ENCODE measurements at regions not wholly inside any gene's neighbourhood (a gene's known extent, or its start where the extent isn't known, plus 50 kb on each side); places are given as distances from the start of the nearest gene placed in this dataset.
"Not testable (repeated sequence)": the region's sequence is repeated elsewhere in the genome, so short reads cannot be mapped to it uniquely, and the experiment has no call there.

DNA sequence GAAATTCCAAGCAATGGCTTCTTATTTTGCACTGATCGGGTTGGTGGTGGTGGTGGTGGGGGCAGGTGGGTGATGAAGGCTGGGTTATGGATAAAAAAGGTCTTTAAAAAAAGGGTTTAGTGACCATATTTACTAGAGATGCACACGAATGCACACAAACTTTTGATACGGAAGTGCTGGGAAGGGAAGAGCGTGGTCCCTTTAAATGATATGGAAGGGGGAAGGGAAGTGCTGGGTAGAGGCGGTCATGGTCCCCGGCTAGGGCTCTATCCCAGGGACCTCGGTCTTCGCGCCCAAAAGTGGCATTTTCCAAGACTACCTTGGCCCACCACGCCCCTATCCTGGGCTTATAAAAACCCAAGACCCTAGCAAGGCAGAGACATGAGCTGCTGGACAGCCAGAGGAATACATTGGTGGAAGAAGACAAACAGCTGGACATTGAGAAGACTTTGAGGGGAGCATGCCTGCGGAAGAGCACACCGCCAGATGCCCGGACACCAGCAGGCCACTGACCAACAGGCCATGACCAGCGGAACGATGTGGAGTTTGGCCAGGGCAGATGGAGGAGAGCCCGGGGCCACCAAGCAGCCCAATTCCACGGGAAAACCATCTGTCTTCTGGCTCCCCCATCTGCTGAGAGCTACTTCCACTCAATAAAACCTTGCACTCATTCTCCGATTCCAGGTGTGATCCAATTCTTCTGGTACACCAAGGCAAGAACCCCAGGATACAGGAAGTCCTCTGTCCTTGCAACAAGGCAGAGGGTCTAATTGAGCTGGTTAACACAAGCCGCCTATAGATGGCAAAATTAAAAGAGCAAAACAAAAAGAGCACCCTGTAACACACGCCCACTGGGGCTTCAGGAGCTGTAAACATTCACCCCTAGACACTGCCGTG lies 1720.2 kb downstream of the MRPL39 start:
- DNase-seq (ENCODE audit: low spot score), result no peak

DNA sequence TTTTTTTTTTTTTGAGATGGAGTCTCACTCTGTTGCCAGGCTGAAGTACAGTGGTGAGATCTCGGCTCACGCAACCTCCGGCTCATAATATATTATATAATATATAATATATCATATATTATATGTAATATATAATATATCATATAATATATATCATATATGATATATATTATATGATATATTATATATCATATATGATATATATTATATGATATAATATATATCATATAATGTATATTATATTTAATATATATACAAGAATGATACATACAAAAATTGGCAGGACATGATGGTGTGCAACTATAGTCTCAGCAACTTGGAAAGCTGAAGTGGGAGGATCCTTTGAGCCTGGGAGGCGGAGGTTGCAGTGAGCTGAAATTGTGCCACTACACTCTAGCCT lies 1725.5 kb downstream of the MRPL39 start:
- no peak for DNase-seq (ENCODE audit: low spot score)

DNA sequence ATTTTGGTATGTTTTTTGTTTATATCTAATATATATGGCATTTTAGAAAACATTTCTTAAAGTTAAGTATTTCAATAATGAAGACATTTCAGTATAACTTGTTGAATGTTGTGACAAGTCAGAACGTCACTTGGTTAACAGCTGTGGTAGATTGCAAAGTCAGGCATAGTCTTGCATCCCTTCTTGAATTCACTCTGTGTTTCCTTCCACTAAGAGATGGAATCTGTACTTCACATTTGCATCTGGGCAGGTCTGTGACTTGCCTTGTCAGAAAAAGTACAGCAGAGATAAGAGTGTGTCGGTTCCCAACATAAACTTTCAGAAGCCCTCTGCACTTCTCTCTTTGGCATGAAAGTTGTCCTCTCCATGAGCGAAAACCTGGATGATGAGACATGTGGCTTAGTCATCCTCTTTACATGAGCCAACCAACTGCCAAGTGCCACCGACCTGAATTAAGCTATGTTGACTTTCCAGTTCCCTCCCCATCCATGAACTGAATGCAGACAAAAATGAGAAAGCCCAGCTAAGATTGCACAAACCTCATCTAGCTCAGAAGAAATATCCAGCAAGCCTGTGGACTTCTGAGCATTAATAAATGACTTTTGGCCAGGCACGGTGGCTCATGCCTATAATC lies 1730.2 kb downstream of the MRPL39 start:
- no peak for DNase-seq (ENCODE audit: low spot score)

DNA sequence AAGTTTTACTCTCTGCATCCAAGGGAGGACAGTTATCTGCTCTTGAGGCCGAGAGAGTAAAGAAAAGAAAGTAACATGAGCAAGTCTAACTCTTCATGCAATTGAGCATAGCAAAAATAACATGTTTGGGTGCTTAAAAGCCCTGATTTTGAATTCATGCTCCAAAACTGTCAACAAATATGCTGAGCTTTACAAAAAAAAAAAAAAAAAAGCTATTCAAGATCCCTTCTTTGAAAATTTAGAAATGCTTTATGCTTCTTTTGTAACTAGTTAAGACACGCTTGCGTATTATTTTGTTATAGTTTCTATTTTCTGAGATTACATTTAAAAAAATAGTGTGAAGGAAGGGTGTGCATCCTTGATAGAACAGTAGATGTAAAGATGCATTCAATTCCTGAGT lies 1733.0 kb downstream of the MRPL39 start:
- DNase-seq (ENCODE audit: low spot score), result no peak

DNA sequence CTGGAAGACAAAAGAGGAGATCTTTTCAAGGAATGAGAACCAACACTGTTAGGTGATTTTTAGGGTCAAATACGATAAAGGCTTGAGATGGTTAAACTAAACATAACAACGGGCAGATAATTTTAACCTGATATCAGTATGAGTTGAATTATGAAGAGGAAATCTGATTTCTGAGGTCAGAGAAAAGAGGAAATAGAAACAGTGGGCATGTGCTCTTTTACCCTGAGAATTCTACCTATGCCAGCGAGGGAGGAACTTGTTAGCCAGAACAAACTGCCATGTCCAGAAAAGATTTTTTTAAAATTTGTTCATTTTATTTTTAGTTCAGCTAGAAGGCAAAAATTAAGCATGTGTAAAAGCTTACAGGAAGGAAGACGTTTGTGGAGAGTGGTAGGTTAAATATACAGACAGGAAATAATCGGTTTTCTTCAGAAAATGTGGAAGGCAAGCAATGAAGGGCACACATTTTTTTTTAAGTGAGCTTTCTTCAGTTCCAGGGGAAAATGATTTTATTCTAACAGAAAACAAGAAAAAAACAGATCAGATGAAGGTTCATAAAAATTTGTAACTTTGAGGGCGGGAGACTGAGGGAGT lies 1745.3 kb downstream of the MRPL39 start:
- DNase-seq (ENCODE audit: low spot score), result no peak

DNA sequence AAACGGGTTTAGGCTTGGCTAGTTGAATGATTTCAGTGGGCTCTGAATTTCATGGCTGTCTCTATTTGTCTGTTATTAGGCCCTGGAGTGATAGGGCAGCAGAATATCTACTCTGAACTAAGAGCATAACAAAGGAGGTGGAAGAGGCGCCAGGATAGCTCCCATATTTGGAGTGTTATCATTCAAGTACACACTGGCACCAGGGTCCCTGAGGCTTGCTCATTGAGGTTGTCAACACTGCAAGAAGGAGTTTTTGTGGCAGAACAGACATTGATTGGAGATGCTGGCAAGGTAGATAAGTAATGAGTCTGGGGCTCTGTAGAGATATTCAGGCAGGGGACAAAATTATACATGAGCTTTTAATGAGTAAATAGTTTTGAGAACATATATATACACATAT lies 1748.4 kb downstream of the MRPL39 start:
- DNase-seq (ENCODE audit: low spot score), result no peak

DNA sequence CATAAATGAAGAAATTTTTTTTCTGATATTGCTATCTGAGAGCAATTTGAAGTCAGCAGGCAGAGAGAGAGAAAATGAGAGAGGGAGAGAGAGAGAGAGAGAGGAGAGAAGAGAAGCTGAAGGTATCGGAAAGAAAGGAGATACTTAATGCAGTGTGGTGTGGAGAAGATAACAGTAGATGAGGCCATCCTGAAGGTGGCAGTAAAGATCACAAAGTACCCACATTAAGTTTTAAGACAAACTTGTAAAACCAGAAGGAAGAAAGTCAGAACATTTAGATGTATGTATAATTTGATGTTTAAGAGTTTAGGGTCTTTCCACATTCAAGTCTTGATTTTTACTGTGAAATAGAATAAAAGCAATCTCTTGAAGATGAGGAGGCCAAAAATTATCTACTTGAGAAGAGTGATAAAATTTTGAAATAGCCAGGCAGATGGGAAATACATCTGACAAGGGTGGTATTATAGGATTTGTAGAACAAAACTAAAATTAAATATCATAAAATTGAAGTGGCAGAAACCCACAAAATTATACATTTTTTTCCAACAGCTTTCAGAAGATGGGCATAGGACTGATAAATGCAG lies 1753.4 kb downstream of the MRPL39 start:
- DNase-seq (ENCODE audit: low spot score), result peak; percentile 48

DNA sequence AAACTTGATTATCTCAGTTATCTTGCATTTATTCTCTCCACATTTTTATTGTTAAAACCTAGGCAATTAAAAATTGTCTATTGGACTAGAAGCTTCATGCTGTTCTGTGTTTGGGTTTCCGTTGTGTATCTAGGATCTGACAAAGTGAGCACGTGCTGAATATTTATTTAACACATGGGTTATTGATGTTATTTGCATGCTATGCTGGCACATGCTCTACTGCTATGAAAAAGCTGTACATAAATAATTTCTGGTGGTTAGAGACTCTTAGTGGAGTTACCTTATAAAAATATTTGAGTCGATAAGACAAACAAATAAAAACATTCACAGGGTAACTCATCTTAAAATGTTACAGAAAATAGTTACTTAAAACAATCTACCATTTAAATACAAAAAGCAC lies 1769.7 kb downstream of the MRPL39 start:
- DNase-seq (ENCODE audit: low spot score), result no peak

DNA sequence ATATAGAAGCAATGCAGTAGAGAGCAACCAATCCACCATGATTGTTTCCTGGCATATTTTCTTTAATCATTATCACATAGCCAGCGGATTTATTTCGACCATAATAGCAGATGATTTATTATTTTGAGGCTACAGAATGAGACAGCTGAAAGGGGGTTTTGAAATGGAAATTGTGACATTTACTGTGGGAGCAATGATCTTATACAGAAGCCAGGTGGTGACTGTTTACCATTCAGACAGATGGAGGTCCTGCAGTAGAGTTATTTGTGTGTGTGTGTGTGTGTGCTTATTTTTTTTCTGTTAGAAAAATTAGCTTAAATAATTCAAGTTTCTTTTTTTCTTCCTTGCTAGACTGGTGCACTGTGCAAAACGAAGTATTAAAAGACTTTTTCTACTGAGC lies 1784.5 kb downstream of the MRPL39 start:
- no peak for DNase-seq (ENCODE audit: low spot score)

DNA sequence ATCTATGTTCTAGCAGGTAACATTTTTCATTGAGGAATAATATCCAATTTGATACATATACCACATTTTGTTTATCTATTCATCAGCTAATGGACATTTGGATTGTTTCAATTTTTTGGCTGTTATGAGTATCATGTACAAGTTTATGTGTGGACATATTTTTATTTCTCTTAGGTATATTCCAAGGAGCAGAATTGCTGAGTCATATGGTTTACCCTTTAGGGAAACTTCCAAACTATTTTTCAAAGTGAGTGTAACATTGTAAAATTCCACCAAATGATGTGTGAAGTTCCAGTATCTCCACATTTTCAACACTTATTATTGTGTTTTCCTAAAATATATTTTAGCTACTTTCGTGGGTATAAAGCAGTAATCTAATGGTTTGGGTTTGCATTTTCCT lies 1789.9 kb downstream of the MRPL39 start:
- DNase-seq (ENCODE audit: low spot score), result no peak

DNA sequence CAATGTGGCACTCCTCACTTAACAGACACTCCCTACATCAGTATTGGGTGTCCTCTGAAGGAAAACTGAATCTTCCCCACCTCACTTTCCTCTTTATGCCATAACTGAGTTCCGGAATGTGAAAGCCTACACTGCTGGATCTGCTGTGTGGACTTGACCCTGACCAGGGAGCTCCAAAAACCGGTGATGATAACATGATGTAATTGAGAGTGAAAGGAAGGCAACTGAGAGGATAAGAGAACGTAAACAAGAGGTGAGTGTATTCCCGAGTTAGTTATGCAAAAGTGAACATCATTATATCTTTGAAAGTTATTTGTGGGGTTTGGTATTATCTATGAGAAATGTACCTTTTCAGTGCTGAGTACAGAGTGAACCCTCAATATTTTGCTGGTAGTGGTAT lies 1794.8 kb downstream of the MRPL39 start:
- no peak for DNase-seq (ENCODE audit: low spot score)

DNA sequence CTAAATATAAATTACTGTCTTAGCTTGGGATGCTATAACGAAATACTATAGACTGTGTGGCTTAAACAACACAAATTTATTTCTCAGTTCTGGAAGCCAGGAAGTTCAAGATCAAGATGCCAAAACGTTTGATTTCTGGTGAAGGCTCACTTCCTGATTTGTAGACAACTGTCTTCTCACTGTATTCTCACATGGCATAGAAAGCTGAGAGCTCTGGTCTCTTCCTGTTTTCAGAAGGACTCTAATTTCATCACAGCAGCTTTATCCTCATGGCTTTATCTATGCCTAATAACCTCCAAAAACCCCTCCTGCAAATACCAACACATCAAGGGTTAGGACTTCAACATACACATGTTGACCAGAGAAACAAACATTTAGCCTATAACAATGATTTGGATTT lies 1795.5 kb downstream of the MRPL39 start:
- DNase-seq (ENCODE audit: low spot score), result no peak

DNA sequence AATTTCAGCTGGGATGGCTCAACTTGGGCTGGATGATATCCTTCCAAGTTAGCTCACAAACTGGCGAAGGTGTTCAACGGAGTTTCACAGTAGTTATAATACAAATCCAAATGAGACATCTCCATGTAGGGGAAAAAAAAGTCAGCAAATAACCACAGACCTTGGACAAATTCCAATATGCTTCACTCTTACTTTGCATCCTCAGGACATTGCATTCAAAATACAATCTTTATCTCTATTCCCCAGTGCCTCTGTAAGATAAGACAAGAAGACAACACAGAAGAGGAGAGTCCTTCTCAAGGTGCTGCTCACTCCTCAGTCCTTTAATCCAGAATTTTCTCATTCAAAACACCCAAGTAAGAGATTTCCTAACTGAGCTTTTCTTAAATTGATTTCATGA lies 1797.7 kb downstream of the MRPL39 start:
- DNase-seq (ENCODE audit: low spot score), result no peak

DNA sequence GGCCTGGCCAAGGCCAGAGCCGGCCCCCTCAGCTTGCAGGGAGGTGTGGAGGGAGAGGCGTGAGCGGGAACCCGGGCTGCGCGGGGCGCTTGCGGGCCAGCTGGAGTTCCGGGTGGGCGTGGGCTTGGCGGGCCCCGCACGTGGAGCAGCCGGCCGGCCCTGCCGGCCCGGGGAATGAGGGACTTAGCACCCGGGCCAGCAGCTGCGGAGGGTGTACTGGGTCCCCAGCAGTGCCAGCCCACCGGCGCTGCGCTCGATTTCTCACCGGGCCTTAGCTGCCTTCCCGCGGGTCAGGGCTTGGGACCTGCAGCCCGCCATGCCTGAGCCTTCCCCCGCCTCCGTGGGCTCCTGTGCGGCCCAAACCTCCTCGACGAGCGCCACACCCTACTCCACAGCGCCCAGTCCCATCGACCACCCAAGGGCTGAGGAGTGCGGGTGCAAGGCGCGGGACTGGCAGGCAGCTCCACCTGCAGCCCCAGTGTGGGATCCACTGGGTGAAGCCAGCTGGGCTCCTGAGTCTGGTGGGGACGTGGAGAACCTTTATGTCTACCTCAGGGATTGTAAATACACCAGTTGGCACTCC lies 1800.2 kb downstream of the MRPL39 start:
- DNase-seq (ENCODE audit: low spot score), result not testable (repeated sequence)

DNA sequence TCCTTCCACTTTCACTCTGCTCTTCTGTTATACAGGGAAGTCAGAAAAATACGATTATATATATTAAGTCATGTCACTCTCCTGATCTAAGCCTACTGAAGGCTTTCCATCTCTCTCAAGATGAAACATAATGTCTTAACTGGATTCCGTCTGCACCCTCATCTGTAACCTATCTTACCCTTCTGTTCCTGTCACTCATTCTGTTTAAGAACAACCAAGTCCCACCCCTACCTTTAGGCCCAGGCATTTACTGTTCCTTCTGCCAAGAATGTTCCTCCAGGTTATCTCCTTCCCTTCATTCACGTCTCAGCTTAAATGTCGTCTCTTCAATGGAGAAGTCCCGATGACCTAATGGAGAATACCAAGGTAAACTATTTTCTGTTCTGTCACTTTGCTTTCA lies 1802.4 kb downstream of the MRPL39 start:
- no peak for DNase-seq (ENCODE audit: low spot score)

DNA sequence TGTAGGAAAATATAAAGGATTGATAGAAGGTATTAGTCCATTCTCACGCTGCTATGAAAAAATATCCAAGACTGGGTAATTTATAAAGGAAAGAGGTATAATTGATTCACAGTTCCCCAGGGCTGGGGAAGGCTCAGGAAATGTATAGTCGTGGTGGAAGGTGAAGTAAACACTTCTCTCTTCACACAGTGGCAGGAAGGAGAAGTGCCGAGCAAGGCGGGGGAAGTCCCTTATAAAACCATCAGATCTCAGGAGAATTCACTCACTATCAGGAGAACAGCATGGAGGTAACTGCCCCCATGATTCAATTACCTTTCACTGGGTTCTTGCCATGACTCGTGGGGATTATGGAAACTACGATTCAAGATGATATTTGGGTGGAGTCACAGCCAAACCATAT lies 1806.0 kb downstream of the MRPL39 start:
- DNase-seq (ENCODE audit: low spot score), result no peak

DNA sequence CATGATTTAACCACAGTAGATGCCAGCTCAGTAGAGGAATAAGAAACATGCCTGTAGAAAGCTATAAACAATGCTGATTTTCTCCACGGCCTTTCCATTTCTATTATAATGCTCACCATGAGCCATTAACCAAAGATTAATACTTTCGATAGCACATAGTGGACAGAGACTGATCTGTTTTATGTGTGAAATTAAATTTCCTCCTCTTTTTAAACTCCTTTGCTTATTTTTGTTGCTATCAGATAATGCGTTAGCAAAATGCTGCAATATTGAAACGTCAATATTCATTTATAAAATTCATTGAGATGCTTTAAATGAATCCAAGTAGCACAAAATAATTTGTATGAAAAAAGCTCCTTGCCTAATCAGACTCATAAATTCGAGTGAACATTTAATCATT lies 1807.9 kb downstream of the MRPL39 start:
- no peak for DNase-seq (ENCODE audit: low spot score)

DNA sequence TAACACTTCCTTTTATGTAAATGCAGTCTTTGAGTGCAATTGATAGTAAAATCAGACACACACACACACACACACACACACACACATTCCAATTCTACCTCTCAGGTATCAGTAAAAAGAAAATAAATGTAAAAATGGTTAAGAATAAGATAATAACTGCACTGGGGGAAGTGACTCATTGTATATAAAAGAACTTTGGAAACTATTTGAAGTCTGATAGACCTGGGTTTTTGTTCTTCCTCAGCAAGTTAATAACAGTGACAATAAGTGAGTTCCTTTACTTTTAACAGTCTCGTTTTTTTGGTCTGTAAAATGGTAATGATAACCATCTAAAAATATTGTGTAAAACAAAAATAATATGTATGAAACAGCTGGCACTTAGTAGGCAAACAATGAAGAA lies 1815.0 kb downstream of the MRPL39 start:
- no peak for DNase-seq (ENCODE audit: low spot score)

DNA sequence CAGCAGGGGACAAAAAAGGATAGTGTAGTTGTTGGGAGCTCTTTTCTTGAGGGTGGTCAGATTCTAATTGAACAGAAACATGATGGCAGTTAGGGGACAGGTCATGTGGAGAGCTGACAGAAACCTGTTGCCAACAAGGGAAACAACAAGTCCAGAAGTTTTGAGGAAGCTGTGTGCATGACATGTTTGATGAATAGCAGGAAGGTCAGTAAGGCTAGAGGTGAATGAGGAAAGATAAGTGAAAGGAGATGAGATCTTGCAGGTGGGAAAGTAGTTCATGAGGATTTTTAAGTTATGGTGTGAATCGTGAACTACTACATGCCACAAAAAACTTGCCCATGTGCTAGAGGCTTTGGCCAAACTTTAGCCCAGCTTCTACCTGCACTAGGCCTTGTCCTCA lies 1817.4 kb downstream of the MRPL39 start:
- no peak for DNase-seq (ENCODE audit: low spot score)

DNA sequence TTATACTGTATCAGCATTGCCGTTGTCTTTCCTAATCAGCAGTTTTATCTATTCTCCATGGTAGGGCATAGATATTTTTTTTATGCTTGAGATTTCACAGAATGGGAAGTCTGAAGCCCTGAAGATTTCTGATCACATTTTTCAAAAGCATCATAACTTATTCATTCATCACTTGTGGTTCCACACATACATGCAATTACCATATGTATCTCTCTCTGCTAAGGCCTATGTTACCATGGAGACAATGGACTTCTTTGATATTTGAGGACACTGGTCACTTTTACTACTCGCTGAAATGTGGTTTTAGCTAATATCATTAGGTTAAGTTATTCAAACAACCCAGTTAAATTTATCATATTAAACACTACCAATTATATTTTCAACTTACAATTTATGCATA lies 1827.0 kb downstream of the MRPL39 start:
- peak; percentile 9 for DNase-seq (ENCODE audit: low spot score)

DNA sequence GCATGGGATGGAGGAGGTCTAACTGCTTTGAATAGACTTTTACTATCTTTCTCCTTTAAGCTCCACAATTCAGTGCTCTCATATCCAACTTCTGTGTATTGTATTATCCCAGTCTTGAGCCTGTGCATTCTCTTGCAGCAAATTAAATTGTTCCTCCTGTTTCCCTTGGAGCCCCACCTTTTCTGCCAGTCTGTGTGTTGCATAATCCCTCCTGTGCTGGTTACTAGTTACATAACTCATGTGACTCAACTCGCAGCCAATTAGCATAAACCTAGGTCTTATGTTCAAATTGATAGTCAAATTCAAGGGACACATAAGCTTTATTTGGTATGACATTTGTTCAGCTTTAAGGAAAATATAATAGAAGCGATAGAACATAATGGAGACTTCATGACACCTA lies 1863.5 kb downstream of the MRPL39 start:
- no peak for DNase-seq (ENCODE audit: low spot score)

DNA sequence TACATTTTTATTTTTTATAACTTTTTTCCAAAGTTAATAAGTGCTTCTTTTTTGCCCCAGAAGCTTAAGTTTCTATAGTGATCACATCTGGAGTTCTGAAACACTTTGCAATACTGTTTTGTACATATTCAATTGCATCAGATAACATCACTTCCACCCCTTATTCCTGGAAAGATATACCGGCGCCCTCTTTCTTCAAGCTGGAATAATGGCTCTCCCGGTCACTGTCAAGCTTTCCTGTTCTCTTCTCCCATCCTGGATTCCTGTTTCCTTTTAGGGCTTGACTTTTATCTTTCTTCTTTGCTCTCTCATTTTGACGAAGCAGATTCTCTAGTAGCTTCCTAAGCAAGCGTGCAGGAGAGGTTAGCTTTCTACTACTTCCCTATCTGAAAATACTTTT lies 1866.8 kb downstream of the MRPL39 start:
- DNase-seq (ENCODE audit: low spot score), result no peak

DNA sequence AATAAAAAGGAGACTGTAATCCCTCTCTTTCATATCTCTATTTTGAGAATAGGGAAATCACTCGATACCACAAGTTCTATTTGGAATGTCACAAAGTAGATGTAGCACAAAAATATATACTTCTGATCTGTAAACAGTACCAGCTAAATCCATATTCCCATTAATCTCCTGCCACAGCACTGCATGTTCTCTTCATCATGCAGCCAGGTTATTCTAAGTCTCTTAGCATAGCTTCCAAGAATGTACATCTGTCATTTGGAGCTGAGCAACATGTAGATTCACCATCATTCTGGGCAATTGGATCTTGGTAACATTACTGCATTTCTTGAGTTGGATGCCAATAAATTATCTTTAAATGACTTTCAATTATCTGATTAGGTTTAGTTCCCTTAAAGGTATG lies 1874.5 kb downstream of the MRPL39 start:
- no peak for DNase-seq (ENCODE audit: low spot score)
